H1 (cell line): ENCODE measurements at regions not wholly inside any gene's neighbourhood (a gene's known extent, or its start where the extent isn't known, plus 50 kb on each side); places are given as distances from the start of the nearest gene placed in this dataset.

Experiments
- CTCF ChIA-PET: fragments of 300-600 bp; sonication (Branson Sonifier 250); formaldehyde crosslinking; loops from one replicate; lab custom pipeline; 2021; ENCODE audit not compliant: partially characterized antibody; lab: Charles Lee
- POLR2A ChIA-PET: fragments of 300-600 bp; sonication (Branson Sonifier 250); formaldehyde crosslinking; loops from one replicate; lab custom pipeline; 2021; ENCODE audit warnings: inconsistent platforms; ENCODE audit not compliant: partially characterized antibody; lab: Charles Lee
- DNase-seq, 2 experiments: peaks; one replicate each; pipeline versions ENCODE4 v3.0.0 to v3.0.0-alpha.2; 2010 to 2022; ENCODE audit warnings: low spot score in 2 of 2, low read depth in 1 of 2, mixed read lengths in 1 of 2
- FAIRE-seq: peaks from 2 replicates; lab custom pipeline; 2011; peaks lifted over from hg19 to GRCh38; lab: Jason Lieb, UNC
- H2AFZ ChIP-seq: 2 replicates; pipeline ENCODE4 v1.8.1; 2012; ENCODE audit warnings: low read length, inconsistent platforms
- H2AK5ac ChIP-seq: 2 replicates; pipeline ENCODE4 v1.6.1; 2013; ENCODE audit warnings: low read depth, low read length
- H2BK120ac ChIP-seq: replicated peaks from 2 replicates; pipeline ENCODE3; 2013; ENCODE audit warnings: low read depth, low read length, inconsistent platforms
- H2BK12ac ChIP-seq: 2 replicates; pipeline ENCODE4 v1.6.1; 2013; ENCODE audit warnings: low read depth, low read length
- H2BK15ac ChIP-seq: 2 replicates; pipeline ENCODE4 v1.6.1; 2013; ENCODE audit warnings: low read length
- H2BK20ac ChIP-seq: 2 replicates; pipeline ENCODE4 v1.6.1; 2013; ENCODE audit warnings: low read length
- H2BK5ac ChIP-seq: 2 replicates; pipeline ENCODE4 v1.6.1; 2013; ENCODE audit warnings: low read depth, low read length
- H3K14ac ChIP-seq: 2 replicates; pipeline ENCODE4 v1.6.1; 2013; ENCODE audit warnings: inconsistent platforms; ENCODE audit not compliant: insufficient read length
- H3K18ac ChIP-seq: 2 replicates; pipeline ENCODE4 v1.6.1; 2013; ENCODE audit warnings: low read length; ENCODE audit errors: extremely low read depth
- H3K23ac ChIP-seq: 2 replicates; pipeline ENCODE4 v1.6.1; 2013; ENCODE audit warnings: inconsistent platforms; ENCODE audit not compliant: insufficient read length
- H3K23me2 ChIP-seq: 2 replicates; pipeline ENCODE4 v1.6.1; 2013; ENCODE audit warnings: low read depth, low read length
- H3K27ac ChIP-seq: 2 replicates; pipeline ENCODE4 v1.6.1; 2011; ENCODE audit warnings: low read depth, low read length, inconsistent platforms
- H3K27me3 ChIP-seq, 4 experiments: replicated peaks in 1 of 4; 1 replicate in 1 of 4; 2 replicates in 3 of 4; pipeline versions ENCODE4 v1.6.1 to v1.8.1; 2011 to 2013; ENCODE audit warnings: low read length in 3 of 4, mild to moderate bottlenecking in 3 of 4, inconsistent platforms in 2 of 4, mixed read lengths in 2 of 4, moderate library complexity in 1 of 4; ENCODE audit not compliant: control insufficient read depth in 3 of 4, insufficient read depth in 3 of 4; ENCODE audit errors: extremely low read depth in 1 of 4
- H3K36me3 ChIP-seq, 4 experiments: 2 replicates each; pipeline versions ENCODE4 v1.6.1 to v1.8.1; 2011 to 2013; ENCODE audit warnings: mild to moderate bottlenecking in 4 of 4, low read length in 3 of 4, moderate library complexity in 2 of 4, control low read depth in 1 of 4, inconsistent platforms in 1 of 4; ENCODE audit not compliant: insufficient read depth in 4 of 4, control insufficient read depth in 2 of 4
- H3K4ac ChIP-seq: replicated peaks from 2 replicates; pipeline ENCODE3; 2013; ENCODE audit warnings: low read length, low read depth, mixed read lengths, inconsistent platforms; ENCODE audit not compliant: insufficient read length
- H3K4me1 ChIP-seq, 4 experiments: replicated peaks in 1 of 4; 1 replicate in 1 of 4; 2 replicates in 3 of 4; pipeline versions ENCODE4 v1.6.1 to v1.8.1; 2011 to 2013; ENCODE audit warnings: low read length in 3 of 4, inconsistent platforms in 2 of 4, mixed read lengths in 1 of 4; ENCODE audit not compliant: insufficient read depth in 4 of 4, control insufficient read depth in 3 of 4
- H3K4me2 ChIP-seq, 2 experiments: 2 replicates each; pipeline versions ENCODE4 v1.6.1 to v1.8.1; 2011 to 2013; ENCODE audit warnings: low read depth in 2 of 2, low read length in 2 of 2, control low read depth in 1 of 2, inconsistent platforms in 1 of 2, mild to moderate bottlenecking in 1 of 2; ENCODE audit not compliant: insufficient read depth in 1 of 2
- H3K4me3 ChIP-seq, 4 experiments: fragments of 200-600, 300-600 bp in 1 of 4; sonication (generic), shearing (Covaris generic), sonication (Bioruptor Twin) in 1 of 4; 2 replicates each; pipeline versions ENCODE4 v1.5.1 to v1.8.1; 2011 to 2016; ENCODE audit warnings: low read length in 4 of 4, low read depth in 3 of 4, control low read depth in 2 of 4, inconsistent platforms in 2 of 4, mild to moderate bottlenecking in 2 of 4, mixed read lengths in 1 of 4, moderate library complexity in 1 of 4; ENCODE audit not compliant: insufficient read depth in 2 of 4; ENCODE audit errors: extremely low read depth in 1 of 4
- H3K56ac ChIP-seq: replicated peaks from 2 replicates; pipeline ENCODE3; 2013; ENCODE audit warnings: low read depth, mild to moderate bottlenecking, mixed read lengths, low read length, inconsistent platforms; ENCODE audit not compliant: insufficient read length
- H3K79me1 ChIP-seq: 2 replicates; pipeline ENCODE4 v1.6.1; 2013; ENCODE audit warnings: low read depth, low read length, control low read depth
- H3K79me2 ChIP-seq, 2 experiments: 2 replicates each; pipeline versions ENCODE4 v1.6.1 to v1.8.1; 2012 to 2013; ENCODE audit warnings: low read length in 2 of 2, mild to moderate bottlenecking in 2 of 2, inconsistent platforms in 1 of 2; ENCODE audit not compliant: insufficient read depth in 2 of 2, control insufficient read depth in 1 of 2
- H3K9ac ChIP-seq, 4 experiments: replicated peaks in 1 of 4; 1 replicate in 1 of 4; 2 replicates in 3 of 4; pipeline versions ENCODE4 v1.6.1 to v1.8.1; 2011 to 2013; ENCODE audit warnings: low read depth in 3 of 4, low read length in 3 of 4, control low read depth in 2 of 4, mild to moderate bottlenecking in 2 of 4, moderate library complexity in 2 of 4, inconsistent platforms in 1 of 4; ENCODE audit errors: extremely low read depth in 1 of 4
- H3K9me3 ChIP-seq, 2 experiments: 2 replicates each; pipeline versions ENCODE4 v1.6.1 to v1.8.1; 2012 to 2013; ENCODE audit warnings: mild to moderate bottlenecking in 2 of 2, moderate library complexity in 2 of 2, control low read depth in 1 of 2, inconsistent platforms in 1 of 2, low read depth in 1 of 2, low read length in 1 of 2, mixed read lengths in 1 of 2; ENCODE audit not compliant: insufficient read depth in 2 of 2
- H4K20me1 ChIP-seq, 2 experiments: replicated peaks in 1 of 2; 2 replicates each; pipeline versions ENCODE3 to v1.8.1; 2011 to 2013; ENCODE audit warnings: inconsistent platforms in 2 of 2, low read length in 2 of 2, mild to moderate bottlenecking in 1 of 2; ENCODE audit not compliant: insufficient read depth in 2 of 2, control insufficient read depth in 1 of 2
- H4K5ac ChIP-seq: 2 replicates; pipeline ENCODE4 v1.6.1; 2013; ENCODE audit warnings: low read length, low read depth, mixed read lengths, inconsistent platforms; ENCODE audit not compliant: insufficient read length
- H4K8ac ChIP-seq: 2 replicates; pipeline ENCODE4 v1.8.0; 2013; ENCODE audit warnings: mild to moderate bottlenecking, moderate library complexity, low read length, inconsistent platforms; ENCODE audit not compliant: insufficient read depth; ENCODE audit errors: extremely low read depth
- H4K91ac ChIP-seq: replicated peaks from 2 replicates; pipeline ENCODE3; 2013; ENCODE audit warnings: low read length, mixed read lengths, inconsistent platforms; ENCODE audit not compliant: insufficient read length
- TBP ChIP-seq: IDR thresholded peaks from 2 replicates; pipeline ENCODE4 v1.6.1; 2011; ENCODE audit warnings: low read depth, low read length, improper control_type of control experiment
- YY1 ChIP-seq: IDR thresholded peaks from 2 replicates; pipeline ENCODE4 v1.6.1; 2011; ENCODE audit warnings: low read depth, mild to moderate bottlenecking, low read length
- WGBS, 2 experiments: shearing (Covaris generic) in 1 of 2; methylation state at CpG; one replicate each; pipeline versions ENCODE4 v1.1.6 to v1.1.7; 2013 to 2015; ENCODE audit warnings: low lambda C conversion rate in 2 of 2, mixed read lengths in 2 of 2, inconsistent platforms in 1 of 2, low coverage in 1 of 2, missing lambda C conversion rate in 1 of 2; ENCODE audit not compliant: insufficient replicate concordance in 2 of 2, insufficient coverage in 1 of 2, insufficient read length in 1 of 2; ENCODE audit errors: extremely low coverage in 1 of 2, missing lambda C conversion rate in 1 of 2; 5-methylcytosine and 5-hydroxymethylcytosine counted together
- TF ChIP-seq, protein P1 (sequence below): IDR thresholded peaks from 2 replicates; pipeline ENCODE4 v1.6.1; 2011; ENCODE audit warnings: low read length, improper control_type of control experiment

DNA sequence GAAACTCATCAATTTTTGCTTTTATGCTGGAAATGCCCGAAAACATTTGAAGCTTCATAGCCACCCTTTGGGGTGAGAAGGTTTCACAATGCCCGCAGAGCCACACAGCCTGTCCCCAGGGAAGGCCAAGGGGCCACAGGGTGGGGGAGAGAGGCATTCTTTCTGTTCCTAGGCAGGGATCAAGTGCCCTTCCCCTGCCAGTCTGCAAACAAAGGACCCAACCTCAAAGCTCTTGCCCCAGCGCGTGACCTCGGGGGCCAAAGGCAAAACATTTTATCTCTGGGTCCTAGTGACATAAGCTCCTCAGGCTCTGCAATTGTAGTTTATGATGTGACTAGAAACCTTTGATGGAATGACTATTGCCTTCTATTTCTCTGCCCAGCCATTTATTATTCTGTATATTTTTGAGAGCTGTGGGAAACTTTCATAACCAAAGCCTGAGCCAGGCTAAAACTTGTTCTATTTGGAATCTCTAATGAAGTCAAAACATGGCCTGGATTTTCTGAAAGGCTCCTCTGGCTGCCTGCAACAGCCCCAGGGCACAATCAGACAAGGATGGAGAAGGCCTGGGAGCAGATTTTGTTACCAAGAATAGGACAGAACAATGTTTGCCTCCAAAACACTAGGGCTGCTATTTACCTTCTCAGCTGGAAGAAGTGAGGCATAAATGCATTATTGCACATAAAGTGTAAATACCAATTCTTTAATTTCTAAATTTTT lies 137.2 kb upstream of the KCTD1 start:
- Histone ChIP-seq H4K91ac (no peak overlapping the region), H2BK5ac (no peak overlapping the region), H2AFZ (no peak overlapping the region), H3K79me1 (no peaks in the 10 kb centered on the region), H3K4me3 (no peak overlapping the region), H3K4me1 (peaks cover 0 to 10% (median 1%) of the 10 kb centered on the region in 4 experiments; a peak in 4 of 7 replicates), H3K18ac (no peak overlapping the region), H2BK120ac (no peak overlapping the region), H3K4ac (no peak overlapping the region), H3K27me3 (no peaks in the 10 kb centered on the region), H3K14ac (no peak overlapping the region), H4K5ac (no peak overlapping the region), H4K20me1 (no peaks in the 10 kb centered on the region), H2BK20ac (no peak overlapping the region), H3K23me2 (no peaks in the 10 kb centered on the region), H3K79me2 (no peaks in the 10 kb centered on the region), H2BK12ac (no peak overlapping the region), H4K8ac (no peak overlapping the region), H3K56ac (no peak overlapping the region), H2BK15ac (no peak overlapping the region), H3K9me3 (no peaks in the 10 kb centered on the region), H2AK5ac (no peak overlapping the region), H3K27ac (no peak overlapping the region), H3K23ac (no peak overlapping the region), H3K36me3 (no peaks in the 10 kb centered on the region), H3K9ac (no peak overlapping the region), H3K4me2 (peak overlapping the region in 1 of 2 experiments; percentile 21; a peak in 1 of 4 replicates)
- TF ChIP-seq YY1 (0 out of 2 replicates have a peak, but pooled peaks have one; percentile 15), TBP (peak; percentile 52; the same call in 1 of the 2 replicates)
- TF ChIP-seq, protein P1, sequence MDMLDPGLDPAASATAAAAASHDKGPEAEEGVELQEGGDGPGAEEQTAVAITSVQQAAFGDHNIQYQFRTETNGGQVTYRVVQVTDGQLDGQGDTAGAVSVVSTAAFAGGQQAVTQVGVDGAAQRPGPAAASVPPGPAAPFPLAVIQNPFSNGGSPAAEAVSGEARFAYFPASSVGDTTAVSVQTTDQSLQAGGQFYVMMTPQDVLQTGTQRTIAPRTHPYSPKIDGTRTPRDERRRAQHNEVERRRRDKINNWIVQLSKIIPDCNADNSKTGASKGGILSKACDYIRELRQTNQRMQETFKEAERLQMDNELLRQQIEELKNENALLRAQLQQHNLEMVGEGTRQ: no peak
- FAIRE-seq (peak; percentile 13), DNase-seq (peak in 1 of 2 experiments; percentile 48)
- ChIA-PET POLR2A (no interaction called here), CTCF (interaction anchor here (1.0 to 1.4 kb wide), 2 partner anchors 9 to 36 kb away, joined by 3 to 4 read pairs; no protein-coding TSS in a partner anchor)
- WGBS, 2 experiments: 58% methylated on average over 5 of the region's 5 CpGs; no CpG with 5 or more reads in 1 of the 2 experiments
